ENCODE measurements at regions not wholly inside any gene's neighbourhood (a gene's known extent, or its start where the extent isn't known, plus 50 kb on each side); places are given as distances from the start of the nearest gene placed in this dataset.

DNA sequence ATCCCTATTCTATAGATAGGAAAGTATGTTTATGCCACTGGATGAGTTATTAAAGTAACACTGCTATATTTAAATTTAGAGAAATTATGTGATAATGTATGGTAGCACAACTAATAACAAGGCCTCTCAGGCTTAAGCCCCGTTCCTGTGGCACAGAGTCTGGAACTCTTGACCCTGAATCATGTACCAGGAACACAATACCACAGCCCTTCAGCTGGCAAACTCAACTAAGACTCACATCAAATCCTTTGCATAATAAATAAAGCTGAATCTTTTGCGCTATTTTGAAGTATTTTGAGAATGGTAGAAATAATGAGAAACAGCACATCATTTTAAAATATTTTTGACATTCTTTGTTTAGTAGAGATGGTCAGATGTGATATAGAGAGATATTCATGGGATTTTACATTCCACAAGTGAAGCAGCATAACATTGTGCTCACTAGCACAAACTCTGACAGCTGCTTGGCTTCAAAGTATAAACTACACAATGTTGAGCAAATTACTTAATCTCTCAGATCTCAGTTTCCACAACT lies 478.4 kb upstream of the FAM241A start:
- TF ChIP-seq, protein P1, sequence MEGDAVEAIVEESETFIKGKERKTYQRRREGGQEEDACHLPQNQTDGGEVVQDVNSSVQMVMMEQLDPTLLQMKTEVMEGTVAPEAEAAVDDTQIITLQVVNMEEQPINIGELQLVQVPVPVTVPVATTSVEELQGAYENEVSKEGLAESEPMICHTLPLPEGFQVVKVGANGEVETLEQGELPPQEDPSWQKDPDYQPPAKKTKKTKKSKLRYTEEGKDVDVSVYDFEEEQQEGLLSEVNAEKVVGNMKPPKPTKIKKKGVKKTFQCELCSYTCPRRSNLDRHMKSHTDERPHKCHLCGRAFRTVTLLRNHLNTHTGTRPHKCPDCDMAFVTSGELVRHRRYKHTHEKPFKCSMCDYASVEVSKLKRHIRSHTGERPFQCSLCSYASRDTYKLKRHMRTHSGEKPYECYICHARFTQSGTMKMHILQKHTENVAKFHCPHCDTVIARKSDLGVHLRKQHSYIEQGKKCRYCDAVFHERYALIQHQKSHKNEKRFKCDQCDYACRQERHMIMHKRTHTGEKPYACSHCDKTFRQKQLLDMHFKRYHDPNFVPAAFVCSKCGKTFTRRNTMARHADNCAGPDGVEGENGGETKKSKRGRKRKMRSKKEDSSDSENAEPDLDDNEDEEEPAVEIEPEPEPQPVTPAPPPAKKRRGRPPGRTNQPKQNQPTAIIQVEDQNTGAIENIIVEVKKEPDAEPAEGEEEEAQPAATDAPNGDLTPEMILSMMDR (IDR thresholded peaks at IDR 0.05): no peak
- no peak for TF ChIP-seq POLR2A (IDR thresholded peaks at IDR 0.05)
